HL-60 (cell line): ENCODE measurements at regions not wholly inside any gene's neighbourhood (a gene's known extent, or its start where the extent isn't known, plus 50 kb on each side); places are given as distances from the start of the nearest gene placed in this dataset.
"Not testable (repeated sequence)": the region's sequence is repeated elsewhere in the genome, so short reads cannot be mapped to it uniquely, and the experiment has no call there.

Experiments used
- CTCF ChIP-seq: IDR thresholded peaks from one replicate; pipeline ENCODE4 v1.5.1; 2011; ENCODE audit warnings: low read length, control low read depth, inconsistent platforms; ENCODE audit not compliant: insufficient read depth
- REST ChIP-seq: IDR thresholded peaks from 2 replicates; pipeline ENCODE4 v1.6.1; 2012; ENCODE audit warnings: low read depth; ENCODE audit not compliant: insufficient replicate concordance

GRCh38 chrX:81412857-81413256, 211.0 kb downstream of the SH3BGRL start:
- not testable (repeated sequence) for TF ChIP-seq CTCF, REST
